ENCODE measurements at regions not wholly inside any gene's neighbourhood (a gene's known extent, or its start where the extent isn't known, plus 50 kb on each side); places are given as distances from the start of the nearest gene placed in this dataset.

DNA sequence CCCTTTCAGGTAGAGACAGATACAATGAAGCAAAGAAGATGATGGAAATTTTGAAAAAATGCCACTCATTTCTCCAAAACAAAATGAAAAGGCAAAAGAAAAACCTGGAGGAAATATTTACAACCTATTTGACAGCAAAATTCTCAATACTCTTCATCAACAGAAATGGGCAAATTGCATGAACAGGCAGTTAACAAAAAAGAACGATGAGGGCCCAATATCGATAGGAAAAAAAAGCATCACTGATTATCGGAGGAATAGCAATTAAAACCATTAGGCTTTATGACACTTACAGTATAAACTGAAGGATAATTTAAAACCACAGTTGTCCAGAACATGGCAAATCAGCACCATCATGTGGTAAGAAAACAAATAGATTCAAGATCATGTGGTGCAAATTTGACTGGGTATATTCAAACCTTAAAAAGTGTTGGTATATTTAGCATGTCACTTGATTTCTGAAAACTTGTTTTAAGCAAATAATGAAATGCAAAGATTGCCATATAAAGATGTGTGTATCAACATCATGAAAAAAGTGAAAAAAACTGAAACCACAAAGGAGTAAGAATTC lies 222.9 kb downstream of the BRD1 start:
- no peak for DNase-seq (ENCODE audit: low spot score)

DNA sequence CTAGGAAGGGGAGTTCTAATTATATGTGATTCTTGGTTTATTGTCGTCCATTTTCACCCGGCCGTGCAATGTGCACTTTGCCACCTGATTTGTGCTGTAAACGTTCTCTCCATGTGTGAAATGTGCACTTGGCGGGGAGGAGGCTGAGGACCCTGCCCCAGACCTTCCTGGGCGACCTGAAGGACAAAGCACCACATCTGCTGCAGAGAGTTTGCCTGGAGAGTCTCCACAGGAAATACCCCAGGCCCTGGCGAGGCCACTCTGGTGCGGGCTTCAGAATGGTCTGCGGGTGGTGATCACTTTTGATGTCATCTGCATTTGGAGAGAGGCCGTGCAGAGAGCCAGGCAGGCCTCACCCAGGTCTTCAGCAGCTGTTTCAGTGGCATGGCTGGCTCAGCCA lies 224.7 kb downstream of the BRD1 start:
- no peak for DNase-seq (ENCODE audit: low spot score)

DNA sequence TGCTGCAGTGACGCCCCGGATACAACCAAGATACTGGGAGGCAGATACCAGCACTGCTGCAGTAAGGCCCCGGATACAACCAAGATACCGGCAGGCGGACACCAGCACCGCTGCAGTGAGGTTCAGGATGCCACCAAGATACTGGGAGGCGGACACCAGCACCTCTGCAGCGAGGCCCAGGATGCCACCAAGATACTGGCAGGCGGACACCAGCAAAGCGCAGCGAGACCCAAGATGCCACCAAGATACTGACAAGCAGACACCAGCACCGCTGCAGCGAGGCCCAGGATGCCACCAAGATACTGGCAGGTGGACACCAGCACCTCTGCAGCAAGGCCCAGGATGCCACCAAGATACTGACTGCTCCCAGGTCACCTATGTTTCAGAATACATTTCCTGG lies 225.2 kb downstream of the BRD1 start:
- no peak for DNase-seq (ENCODE audit: low spot score)

DNA sequence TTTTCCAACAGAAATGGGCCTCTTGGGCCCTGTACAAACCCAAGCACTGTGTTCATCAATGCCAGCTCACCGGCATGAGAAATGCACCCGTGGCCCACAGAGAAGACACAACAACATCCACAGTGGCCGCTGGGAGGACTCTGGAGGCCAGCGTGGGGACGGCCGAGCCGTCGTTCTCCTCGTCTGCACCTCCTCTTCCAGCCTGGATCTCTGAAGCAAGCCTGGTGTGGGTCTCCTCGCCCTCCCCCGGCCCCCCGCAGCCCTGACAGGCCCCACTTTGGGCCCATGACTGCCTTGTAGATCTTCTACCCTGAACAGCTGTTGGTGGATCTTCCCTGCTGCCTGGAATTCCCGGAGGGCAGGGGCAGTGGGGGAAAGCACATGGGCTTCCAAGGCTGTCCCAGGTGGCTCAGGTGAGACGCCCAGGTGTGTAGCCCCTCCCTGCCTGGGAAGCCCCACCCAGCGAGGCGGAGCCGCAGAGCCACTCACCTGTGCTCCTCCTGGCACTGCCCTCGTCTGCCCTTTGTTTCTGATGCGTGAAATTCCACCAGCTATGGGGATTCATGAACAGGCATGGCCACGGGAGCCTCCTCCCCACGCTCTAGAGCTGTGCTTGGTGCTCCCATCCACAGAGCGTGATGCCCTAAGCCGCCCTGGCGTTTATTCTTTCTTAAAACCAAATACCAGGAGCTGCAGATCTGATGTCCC lies 225.9 kb downstream of the BRD1 start:
- DNase-seq (ENCODE audit: low spot score): no peak

DNA sequence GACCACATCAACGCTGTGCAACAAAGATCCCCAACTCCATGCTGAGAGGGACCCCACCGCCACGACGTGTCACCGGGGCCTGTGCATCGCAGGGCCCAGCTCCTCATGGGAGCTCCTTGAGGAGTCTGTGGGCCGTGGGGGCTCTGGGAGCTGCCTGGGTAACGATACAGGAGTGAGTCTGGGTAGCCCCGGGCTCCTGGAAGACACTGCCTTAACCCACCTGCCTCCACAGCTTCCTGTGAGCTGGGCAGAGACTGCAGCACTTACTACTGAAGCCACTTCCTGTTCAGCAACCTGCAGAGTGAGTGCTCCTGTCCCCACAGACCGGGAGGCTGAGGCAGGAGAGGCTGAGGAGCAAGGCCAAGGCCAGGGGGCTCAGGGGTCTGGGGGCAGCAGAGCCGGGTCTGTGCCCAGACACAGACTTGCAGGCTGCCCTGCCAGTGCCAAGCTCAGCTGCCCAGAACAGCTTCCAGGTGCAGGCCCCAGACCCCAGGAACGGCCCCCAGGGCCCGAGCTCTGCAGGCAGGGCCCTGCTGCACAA lies 226.7 kb downstream of the BRD1 start:
- no peak for DNase-seq (ENCODE audit: low spot score)

DNA sequence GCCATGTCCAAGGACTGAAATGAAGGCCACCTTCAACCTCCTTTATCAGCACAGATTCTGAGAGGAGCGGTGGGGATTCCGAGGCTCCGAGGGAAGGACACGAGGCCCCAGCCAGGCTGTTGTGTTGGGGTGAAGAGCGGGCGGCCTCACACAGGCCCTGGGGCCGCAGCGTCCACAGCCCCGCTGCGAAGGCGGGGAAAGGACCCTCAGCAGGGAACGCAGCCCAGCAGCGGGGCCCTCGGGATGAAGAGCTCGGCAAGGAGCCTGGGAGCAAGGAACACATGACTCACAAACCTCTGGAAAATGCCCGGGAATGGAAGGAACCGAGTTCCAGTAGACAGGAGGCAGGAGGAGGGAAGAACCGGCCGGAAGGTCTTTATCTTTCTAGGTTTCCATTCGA lies 227.2 kb downstream of the BRD1 start:
- no peak for DNase-seq (ENCODE audit: low spot score)

DNA sequence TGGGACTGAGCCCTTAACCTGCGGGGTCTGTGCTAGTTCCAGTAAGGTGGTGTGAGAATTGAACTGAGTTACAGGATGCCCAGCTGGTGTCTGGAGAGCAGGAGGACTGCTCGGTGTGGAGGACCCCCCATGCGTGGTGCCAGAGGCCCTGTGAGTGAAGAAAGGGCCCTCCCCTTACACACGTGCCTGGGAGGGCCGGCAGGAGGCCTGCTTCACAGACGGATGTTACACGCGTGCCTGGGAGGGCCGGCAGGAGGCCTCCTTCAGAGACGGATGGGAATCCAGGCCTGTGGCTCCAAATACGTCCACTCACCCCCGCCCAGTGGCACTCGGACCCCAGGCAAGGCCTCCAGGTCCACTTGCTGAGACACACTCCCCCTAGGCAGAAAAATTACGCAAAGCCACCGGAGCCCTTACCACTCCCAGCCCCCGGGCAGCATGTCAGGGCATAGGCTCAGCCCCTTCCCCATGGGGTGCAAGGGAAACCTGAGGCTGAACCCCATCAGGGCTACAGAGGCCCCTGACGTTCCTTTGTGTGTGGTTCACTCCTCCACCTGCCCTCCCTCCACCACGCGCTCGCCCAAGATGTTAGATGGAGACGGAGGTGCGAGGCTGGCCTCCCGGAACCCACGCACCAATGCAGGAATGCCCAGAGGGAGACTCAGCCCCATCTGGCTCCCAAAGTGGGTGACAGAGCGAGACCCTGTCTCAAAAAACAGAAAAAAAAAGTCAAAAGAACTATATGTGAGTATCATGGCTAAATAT lies 227.8 kb downstream of the BRD1 start:
- no peak for DNase-seq (ENCODE audit: low spot score)

DNA sequence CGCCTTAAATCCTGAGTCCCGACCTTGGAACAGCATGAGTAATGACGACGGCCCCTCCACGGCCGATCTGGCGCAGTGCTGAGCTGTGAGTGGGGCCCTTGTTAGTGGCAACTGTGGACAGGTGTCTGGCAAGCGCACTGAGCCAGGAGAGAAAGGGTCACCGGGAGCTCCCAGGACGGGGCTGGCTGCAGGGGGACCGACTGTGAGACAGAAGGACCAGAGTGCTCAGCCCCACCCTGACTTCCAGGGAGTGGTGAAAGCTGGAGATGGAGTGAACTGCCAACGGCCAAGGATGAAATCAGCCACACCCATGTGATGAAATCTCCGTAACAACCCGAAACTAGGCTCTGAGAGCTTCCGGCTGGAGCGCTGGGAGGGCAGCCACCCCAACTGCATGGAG lies 228.6 kb downstream of the BRD1 start:
- no peak for DNase-seq (ENCODE audit: low spot score)

DNA sequence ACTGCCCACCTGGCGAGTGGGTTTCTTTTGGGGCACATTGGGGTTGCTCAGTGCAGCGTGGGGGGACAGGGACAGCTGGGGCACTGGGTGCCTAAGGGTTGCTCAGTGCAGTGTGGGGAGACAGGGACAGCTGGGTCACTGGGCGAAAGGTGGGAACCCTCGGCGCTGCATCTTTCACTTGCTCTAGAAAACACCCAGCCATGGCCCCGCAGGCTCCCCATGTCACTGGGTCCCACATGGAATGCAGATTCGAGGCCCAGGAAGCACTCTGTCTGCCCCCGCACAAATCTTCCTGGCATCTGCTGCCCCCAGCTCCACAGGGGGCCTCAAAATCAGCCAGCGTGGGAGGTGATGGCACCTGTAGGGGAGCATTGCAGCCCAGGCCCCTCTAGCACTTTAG lies 229.3 kb downstream of the BRD1 start:
- no peak for DNase-seq (ENCODE audit: low spot score)

DNA sequence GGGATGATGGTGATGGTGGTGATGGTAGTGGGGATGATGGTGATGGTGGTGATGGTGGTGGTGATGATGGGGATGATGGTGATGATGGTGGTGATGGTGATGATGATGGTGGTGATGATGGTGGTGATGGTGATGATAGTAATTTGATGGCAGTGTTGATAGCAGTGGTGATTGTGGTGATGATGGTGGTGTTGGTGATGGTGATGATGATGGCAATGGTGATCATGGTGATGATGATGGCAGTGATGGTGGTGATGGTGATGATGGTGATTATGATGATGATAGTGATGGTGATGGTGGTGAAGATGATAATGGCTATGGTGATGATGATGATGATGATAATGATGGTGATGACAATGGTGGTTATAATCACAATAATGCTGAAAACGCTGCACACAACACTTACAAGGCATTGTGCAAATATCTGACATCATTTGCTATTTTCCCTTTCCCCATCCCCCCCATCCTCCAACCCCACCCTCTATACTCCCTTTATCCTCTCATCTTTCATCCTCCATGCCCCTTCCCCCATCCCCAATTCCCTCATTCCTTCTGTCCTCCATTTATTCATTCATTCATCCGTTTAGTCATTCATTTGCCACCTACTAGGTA lies 230.1 kb downstream of the BRD1 start:
- no peak for DNase-seq (ENCODE audit: low spot score)

DNA sequence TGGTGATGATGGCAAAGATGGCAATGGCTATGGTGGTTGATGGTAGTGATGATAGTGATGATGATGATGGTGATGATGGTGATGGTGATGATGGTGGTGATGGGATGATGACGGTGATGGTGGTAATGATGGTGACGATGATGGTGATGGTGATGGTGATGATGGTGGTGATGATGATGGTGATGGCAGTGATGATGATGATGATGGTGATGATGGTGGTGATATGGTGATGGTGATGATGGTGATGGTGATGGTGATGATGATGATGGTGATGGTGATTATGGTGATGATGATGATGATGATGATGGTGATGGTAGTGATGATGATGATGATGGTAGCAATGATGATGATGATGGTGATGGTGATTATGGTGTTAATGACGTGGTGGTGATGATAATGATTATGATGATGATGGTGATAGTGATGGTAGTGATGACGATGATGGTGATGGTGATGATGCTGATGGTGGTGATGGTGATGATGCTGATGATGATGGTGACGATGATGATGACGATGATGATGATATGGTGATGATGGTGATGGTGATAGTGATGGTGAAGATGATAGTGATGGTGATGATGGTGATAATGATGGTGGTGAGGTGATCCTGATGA lies 232.1 kb downstream of the BRD1 start:
- no peak for DNase-seq (ENCODE audit: low spot score)

DNA sequence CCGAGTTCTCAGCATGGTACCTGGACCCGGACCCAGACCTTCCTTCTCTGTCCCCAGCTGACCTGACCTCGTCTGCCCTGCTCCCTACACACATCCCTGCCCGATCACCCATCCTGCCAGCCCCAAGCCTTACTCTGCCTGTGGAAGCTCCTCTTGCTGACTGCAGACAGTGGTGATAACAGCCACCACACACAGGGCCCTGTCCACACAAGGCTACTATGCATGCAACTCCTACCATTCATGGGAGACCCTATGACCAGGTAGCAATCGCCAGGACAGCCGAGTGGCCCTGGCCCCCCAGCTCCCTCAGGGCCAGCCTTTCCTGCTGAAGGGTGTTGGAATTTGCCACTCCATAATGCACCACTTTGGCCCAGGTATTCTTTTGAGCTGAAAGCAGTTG lies 233.6 kb downstream of the BRD1 start:
- DNase-seq (ENCODE audit: low spot score): no peak

DNA sequence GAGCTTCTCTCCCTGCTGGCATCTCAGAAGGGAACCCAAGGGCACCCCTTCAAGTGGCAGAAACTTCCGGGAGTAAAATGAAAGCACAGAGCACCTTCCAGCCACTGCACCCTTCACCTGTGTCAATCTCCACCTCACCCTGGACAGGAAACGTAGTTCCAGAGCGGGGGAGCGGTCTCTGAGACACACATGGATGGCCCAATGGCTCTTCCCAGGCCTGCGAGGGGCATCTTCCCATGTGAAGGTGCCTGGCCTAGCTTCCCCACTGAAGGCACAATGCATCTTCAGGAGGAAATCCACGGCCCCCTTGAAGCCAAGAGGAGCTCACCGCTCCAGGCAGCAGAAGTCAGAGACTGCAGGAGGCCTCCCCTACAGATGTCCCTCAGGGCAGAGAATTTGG lies 234.2 kb downstream of the BRD1 start:
- no peak for DNase-seq (ENCODE audit: low spot score)

DNA sequence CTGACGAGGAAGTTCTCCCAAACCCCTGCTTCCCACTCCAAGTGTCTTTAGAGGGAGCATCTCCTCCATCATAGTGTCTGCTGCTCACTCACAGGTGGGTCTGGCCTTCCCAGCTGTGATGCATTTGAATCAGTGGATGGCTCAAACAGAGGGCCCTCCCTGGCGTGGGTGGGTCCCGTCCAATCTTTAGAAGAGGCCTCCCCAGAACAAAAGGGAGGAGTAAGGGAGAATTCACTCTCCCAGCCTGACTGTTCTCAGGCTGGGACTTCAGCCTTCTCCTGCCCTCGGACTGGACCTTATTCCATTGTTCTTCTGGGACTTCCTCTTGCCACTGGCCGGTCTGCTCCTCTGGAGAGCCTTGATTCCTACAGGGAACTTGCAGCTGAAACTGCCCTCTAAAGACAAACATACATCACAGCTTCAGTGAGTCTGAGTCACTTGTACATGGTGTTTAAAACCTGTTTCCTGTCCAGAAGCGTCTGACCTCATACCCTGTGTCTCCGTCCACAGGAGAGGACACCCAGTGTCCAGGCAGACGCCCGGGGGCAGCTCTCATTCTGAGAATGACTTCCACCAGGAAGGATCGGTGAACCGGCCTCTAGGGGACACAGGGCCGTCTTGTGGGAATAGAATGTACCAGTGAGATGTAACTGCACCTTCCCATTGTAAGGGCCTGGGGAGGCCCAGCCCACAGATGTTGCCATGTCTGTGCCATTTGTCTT lies 234.7 kb downstream of the BRD1 start:
- no peak for DNase-seq (ENCODE audit: low spot score)

DNA sequence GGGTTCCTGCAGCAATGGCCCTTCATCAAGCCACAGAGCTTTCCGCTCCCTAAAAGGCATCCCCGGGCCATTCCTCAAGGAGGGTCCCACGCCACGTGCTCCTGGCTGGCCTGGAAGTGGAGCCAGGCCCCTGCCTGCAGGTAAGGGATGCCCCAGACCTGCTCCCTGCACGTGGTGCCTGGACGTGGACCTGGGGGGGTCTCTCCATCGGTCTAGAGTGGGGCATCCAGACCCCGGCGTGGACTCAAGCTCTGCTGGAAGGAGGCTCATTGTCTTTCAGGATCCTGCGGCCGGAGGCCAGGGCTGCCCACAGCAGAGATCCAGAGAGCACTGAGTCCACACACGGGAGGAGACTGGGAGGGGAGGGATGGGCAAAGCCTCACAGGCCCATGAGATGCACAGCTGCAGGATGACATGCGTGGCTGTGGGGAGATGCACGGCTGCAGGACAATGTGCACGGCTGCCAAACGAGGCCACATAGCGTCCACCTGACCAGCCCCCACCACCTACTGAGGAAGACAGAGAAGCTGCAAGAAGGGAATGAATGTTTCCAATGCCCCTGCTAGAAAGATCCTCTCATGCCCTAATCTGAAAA lies 236.7 kb downstream of the BRD1 start:
- no peak for DNase-seq (ENCODE audit: low spot score)

DNA sequence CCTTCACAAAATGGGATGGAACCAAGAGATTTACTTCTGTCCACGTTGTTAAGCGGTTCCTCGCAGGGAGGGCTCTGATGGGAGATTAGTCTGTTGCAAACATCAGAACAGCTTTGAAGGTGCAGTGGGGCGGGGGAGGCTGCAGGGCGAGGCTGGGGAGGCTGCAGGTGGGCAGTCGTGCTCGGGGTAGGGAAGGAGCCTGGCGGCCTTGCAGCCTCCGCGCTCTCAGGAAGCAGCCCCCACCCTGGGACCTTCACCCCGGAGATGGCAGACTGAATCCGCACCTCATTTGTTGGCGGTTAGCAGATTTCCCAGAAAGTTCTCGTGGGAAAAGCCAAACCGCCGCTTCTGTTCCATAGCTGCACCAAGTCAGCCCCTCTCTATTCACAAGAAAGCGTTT lies 237.3 kb downstream of the BRD1 start:
- DNase-seq (ENCODE audit: low spot score): no peak

DNA sequence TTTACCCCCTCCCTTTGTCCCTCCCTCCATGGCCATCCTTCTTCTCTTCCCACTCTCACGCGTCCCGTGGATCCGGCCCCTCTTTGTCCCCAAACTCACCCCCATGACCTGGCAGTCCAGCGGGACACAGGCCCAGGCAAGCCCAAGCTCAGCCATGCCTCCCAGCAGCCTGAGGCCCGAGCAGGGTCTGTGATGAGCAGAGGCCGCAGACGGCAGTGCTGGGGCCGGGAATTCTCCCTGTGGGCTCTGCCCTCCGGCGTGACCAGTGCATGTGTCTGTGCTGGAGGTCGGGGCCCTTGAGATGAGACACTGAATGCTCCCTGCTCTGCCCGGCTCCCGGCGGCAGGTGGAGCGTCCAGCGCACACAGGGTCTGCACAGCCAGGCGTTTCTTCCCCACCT lies 237.9 kb downstream of the BRD1 start:
- DNase-seq (ENCODE audit: low spot score): no peak

DNA sequence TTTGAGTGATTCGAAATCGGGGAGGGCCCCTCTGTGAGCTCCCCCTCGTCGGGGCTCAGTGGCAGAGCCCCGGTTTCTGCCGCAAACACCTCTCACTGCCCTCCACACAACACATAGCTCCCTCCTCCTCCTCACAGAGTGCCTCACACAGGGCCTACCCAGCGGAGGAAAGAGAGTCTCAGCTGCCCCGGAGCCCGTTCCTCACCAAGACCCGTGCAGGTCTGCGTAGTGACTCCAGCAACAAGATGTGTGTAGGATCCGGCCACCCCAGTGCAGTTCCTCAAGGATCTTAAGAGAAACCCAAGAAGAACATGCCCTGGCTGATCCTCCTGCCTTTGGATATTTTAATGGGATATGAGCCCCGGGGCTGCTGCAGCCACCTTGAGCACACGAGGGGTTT lies 238.4 kb downstream of the BRD1 start:
- DNase-seq (ENCODE audit: low spot score): no peak

DNA sequence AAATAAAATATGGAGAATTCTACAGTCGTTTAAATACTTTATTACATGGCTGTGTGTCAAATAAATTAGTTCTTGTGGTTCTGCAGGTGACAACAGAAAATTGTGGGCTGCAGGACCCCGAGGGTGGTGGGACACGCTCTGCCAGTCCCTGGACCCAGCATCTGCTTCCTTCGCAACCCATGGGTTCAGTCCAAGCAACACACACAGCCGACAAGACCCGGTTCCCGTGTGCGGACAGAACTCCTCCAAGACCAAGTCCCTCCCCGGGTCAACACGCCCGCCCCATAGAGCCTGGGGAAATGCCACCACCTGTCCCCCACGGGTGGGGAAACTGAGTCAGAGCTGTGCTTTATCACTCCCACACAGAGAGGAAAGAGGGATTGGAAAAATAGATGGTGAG lies 238.9 kb downstream of the BRD1 start:
- DNase-seq (ENCODE audit: low spot score): no peak

DNA sequence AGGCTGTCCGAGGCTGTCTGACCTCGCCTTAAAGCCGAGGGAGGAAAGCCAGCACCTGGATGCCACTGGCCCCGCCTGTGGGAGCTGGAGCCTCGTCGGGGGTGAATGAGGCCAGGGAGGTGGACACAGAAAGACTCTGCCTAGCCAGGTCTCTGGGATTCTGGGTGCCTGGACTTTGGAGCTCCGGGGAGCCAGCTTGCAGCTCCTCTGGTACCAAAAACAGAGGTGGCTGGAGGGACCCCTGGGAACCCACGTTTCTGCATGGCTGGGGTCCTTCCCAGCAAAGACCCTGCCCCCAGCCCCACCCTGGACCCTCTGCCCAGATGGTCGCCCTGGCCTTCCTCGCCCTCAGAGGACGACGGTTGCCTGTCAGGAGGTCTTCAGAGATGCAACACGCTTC lies 239.7 kb downstream of the BRD1 start:
- DNase-seq (ENCODE audit: low spot score): no peak

DNA sequence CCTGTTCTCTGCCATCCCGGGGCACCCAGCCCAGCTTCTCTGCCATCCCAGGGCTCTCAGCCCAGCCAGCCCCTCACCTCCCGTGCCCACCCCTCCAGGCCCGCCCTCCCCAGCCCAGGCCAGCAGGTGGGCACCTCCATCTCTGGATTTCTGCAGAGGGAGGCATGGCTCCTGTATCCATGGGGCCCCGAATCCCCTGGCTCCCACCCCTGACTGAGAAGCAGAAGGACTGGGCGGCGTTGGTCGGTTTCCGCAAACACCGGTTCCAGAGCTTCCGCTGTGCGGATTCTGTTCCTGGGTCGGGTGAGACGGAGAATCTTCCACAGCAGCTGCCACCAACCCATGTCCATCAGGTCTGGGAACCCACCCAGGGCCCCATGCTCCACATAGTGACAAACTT lies 240.3 kb downstream of the BRD1 start:
- DNase-seq (ENCODE audit: low spot score): no peak
